OCI-LY7 (cell line): ENCODE measurements at regions not wholly inside any gene's neighbourhood (a gene's known extent, or its start where the extent isn't known, plus 50 kb on each side); places are given as distances from the start of the nearest gene placed in this dataset.

Experiments
- BruUV-seq: library from RNA; stranded (reverse); fragments of 400-500 nt; replicated peaks from 2 replicates; lab custom pipeline; 2021; lab: Mats Ljungman, UMichigan
- CTCF ChIA-PET: fragments of 300-600 bp; sonication (Branson Sonifier 250); formaldehyde crosslinking; loops from one replicate; lab custom pipeline; 2022; ENCODE audit warnings: antibody characterized with exemption; ENCODE audit not compliant: unreplicated experiment; lab: Charles Lee
- POLR2A ChIA-PET: fragments of 300-600 bp; sonication (Branson Sonifier 250); formaldehyde crosslinking; loops from one replicate; lab custom pipeline; 2022; ENCODE audit warnings: antibody characterized with exemption; lab: Charles Lee
- DNase-seq: peaks from one replicate; pipeline ENCODE4 v3.0.0-alpha.2; 2015; ENCODE audit warnings: low spot score
- H2AFZ ChIP-seq: fragments of 200-600 bp; sonication (generic), shearing (Covaris generic); 2 replicates; pipeline ENCODE4 v1.6.1; 2014; ENCODE audit warnings: mild to moderate bottlenecking, antibody characterized with exemption, low read length, moderate library complexity
- H3K27ac ChIP-seq: fragments of 200-600 bp; sonication (generic); 2 replicates; pipeline ENCODE4 v1.5.1; 2014; ENCODE audit warnings: mixed run types, low read depth, mild to moderate bottlenecking, moderate library complexity, low read length, inconsistent platforms; ENCODE audit not compliant: poor library complexity, severe bottlenecking
- H3K36me3 ChIP-seq: fragments of 200-600 bp; sonication (generic); 2 replicates; pipeline ENCODE4 v1.6.1; 2014; ENCODE audit warnings: mild to moderate bottlenecking, antibody characterized with exemption, low read length, moderate library complexity, mixed read lengths; ENCODE audit not compliant: insufficient read depth
- H3K4me1 ChIP-seq: fragments of 200-600 bp; sonication (generic); 2 replicates; pipeline ENCODE4 v1.5.1; 2014; ENCODE audit warnings: mild to moderate bottlenecking, low read length; ENCODE audit not compliant: insufficient read depth, poor library complexity, severe bottlenecking
- H3K4me2 ChIP-seq: fragments of 200-600 bp; sonication (generic); 2 replicates; pipeline ENCODE4 v1.6.1; 2014; ENCODE audit warnings: mild to moderate bottlenecking, low read length
- H3K4me3 ChIP-seq: fragments of 200-600 bp; sonication (generic); 2 replicates; pipeline ENCODE4 v1.5.1; 2014; ENCODE audit warnings: mild to moderate bottlenecking, low read depth, low read length; ENCODE audit not compliant: poor library complexity, severe bottlenecking
- H3K79me2 ChIP-seq: fragments of 200-600 bp; sonication (generic); 2 replicates; pipeline ENCODE4 v1.6.1; 2016; ENCODE audit warnings: low read depth, mild to moderate bottlenecking, low read length, moderate library complexity, mixed read lengths; ENCODE audit not compliant: insufficient read depth
- H3K9me2 ChIP-seq: fragments of 200-600 bp; sonication (generic); 2 replicates; pipeline ENCODE4 v1.6.1; 2016; ENCODE audit warnings: mild to moderate bottlenecking, low read length, mixed read lengths; ENCODE audit not compliant: insufficient read depth
- H3K9me3 ChIP-seq: fragments of 200-600 bp; sonication (generic); 2 replicates; pipeline ENCODE4 v1.6.1; 2014; ENCODE audit warnings: mild to moderate bottlenecking, mixed run types, low read length, mixed read lengths
- H4K20me1 ChIP-seq: fragments of 200-600 bp; sonication (generic); 2 replicates; pipeline ENCODE4 v1.6.1; 2014; ENCODE audit warnings: mild to moderate bottlenecking, antibody characterized with exemption, low read length, moderate library complexity, mixed read lengths; ENCODE audit not compliant: insufficient read depth
- CTCF ChIP-seq: fragments of 200-600 bp; sonication (generic); conservative IDR thresholded peaks from 2 replicates; pipeline ENCODE4 v1.5.1; 2014; ENCODE audit warnings: mild to moderate bottlenecking, antibody characterized with exemption, low read length, moderate library complexity, mixed read lengths
- EZH2phosphoT487 ChIP-seq: fragments of 200-600 bp; sonication (generic); IDR thresholded peaks from 2 replicates; pipeline ENCODE4 v1.6.1; 2018; ENCODE audit warnings: low read depth, borderline replicate concordance, mild to moderate bottlenecking, mixed run types, antibody characterized with exemption, low read length, moderate library complexity, mixed read lengths
- intact Hi-C: fragments of 100-400 bp; cut with micrococcal nuclease; formaldehyde crosslinking; loops from one replicate; pipeline ENCODE4 v1.10.0; 2022; ENCODE audit not compliant: unreplicated experiment

DNA sequence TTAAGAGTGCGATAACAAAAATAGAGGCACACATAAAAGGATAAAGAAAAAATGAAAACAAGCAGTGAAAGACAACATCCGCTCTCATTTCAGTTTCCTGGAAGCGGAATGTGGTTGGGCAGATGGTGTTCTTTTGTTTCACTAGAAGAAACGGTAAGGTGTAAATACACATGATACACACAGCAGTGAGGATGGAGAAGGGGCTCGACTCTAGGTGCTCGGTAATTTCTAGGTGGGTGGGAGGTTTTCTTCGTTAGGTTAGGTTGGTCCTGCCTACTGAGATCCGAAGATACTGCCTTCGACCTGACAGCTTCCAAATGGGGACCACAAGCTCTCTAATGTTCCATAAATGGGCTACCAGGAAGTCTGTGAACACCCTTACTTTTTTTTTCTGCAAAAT lies 1082.5 kb downstream of the BCL11B start:
- TF ChIP-seq CTCF: no peak
- TF ChIP-seq EZH2phosphoT487: no peak
- POLR2A ChIA-PET: interaction anchor here (0.5 kb wide), 1 partner anchor 118 kb away, joined by 14 read pairs; no protein-coding TSS in a partner anchor

DNA sequence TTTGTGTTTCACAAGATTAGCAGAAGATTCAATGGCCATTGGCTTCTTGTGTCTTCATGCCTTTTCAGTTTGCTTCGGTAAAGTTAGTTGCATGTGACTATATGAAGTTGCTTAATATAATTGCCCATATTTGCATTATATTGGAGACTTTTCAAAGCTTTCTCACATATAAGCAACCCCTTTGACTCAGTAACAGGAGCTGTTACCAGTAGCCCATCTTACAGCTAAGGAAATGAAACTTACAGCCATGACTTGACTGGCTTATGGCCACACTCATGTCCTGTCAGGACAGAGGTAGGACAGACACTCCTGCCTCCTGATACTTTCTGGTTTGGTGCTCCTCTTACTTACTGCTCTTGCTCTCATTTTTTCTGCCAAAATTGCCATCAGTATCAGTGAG lies 1082.1 kb downstream of the BCL11B start:
- no peaks in the 10 kb centered on the region for H3K9me3 ChIP-seq
- H2AFZ ChIP-seq: no peak overlapping the region
- no peak for DNase-seq
- intact Hi-C loops: no loop called here
- no peak overlapping the region for H3K4me2 ChIP-seq
- H3K36me3 ChIP-seq: no peaks in the 10 kb centered on the region
- H3K4me3 ChIP-seq: no peak overlapping the region
- BruUV-seq: no TSS peak
- H4K20me1 ChIP-seq: no peaks in the 10 kb centered on the region
- TF ChIP-seq CTCF (no peak), EZH2phosphoT487 (no peak)
- no peaks in the 10 kb centered on the region for H3K4me1 ChIP-seq
- no peak overlapping the region for H3K27ac ChIP-seq
- ChIA-PET POLR2A (no interaction called here), CTCF (no interaction called here)
- H3K9me2 ChIP-seq: no peaks in the 10 kb centered on the region
- no peaks in the 10 kb centered on the region for H3K79me2 ChIP-seq

More for the DNA sequence above, 1082.5 kb downstream of the BCL11B start:
- Histone ChIP-seq H3K27ac (no peak overlapping the region), H3K9me3 (no peaks in the 10 kb centered on the region), H3K79me2 (no peaks in the 10 kb centered on the region), H3K4me1 (no peaks in the 10 kb centered on the region), H3K4me3 (no peak overlapping the region), H2AFZ (no peak overlapping the region), H3K4me2 (no peak overlapping the region), H3K36me3 (no peaks in the 10 kb centered on the region), H3K9me2 (no peaks in the 10 kb centered on the region), H4K20me1 (no peaks in the 10 kb centered on the region)
- no TSS peak for BruUV-seq
- no peak for DNase-seq
- intact Hi-C loops: no loop called here
- CTCF ChIA-PET: no interaction called here

DNA sequence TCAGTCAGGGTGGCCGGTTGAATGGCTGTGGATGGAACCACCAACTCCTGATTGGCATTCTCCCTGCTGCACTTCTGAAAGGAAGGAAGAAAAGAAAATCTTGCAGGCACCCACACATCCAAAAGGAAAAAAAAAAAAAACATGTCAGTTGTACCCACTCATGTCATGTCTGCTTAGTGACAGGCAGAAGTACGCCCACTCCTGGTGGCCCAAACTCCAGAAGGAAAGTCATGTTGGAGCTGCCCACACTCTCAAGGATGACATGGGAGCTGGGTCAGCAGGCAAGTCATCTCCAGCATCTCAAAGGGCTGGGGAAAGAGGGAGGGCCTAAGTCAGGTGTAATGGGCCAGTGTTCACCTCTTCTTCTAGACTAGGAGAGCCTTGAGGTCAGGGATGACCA lies 1079.1 kb downstream of the BCL11B start:
- CTCF ChIA-PET: no interaction called here

More for the DNA sequence above, 1079.1 kb downstream of the BCL11B start:
- Histone ChIP-seq H3K36me3 (no peaks in the 10 kb centered on the region), H4K20me1 (no peaks in the 10 kb centered on the region), H3K4me1 (no peaks in the 10 kb centered on the region), H3K9me3 (no peaks in the 10 kb centered on the region), H3K4me2 (no peak overlapping the region), H3K4me3 (no peak overlapping the region), H2AFZ (no peak overlapping the region), H3K9me2 (no peaks in the 10 kb centered on the region), H3K79me2 (no peaks in the 10 kb centered on the region), H3K27ac (no peak overlapping the region)
- intact Hi-C loops: no loop called here
- no peak for TF ChIP-seq CTCF
- no peak for TF ChIP-seq EZH2phosphoT487
- POLR2A ChIA-PET: no interaction called here
- BruUV-seq: no TSS peak
- DNase-seq: no peak
